ENCODE measurements at regions not wholly inside any gene's neighbourhood (a gene's known extent, or its start where the extent isn't known, plus 50 kb on each side); places are given as distances from the start of the nearest gene placed in this dataset.
"Not testable (repeated sequence)": the region's sequence is repeated elsewhere in the genome, so short reads cannot be mapped to it uniquely, and the experiment has no call there.

DNA sequence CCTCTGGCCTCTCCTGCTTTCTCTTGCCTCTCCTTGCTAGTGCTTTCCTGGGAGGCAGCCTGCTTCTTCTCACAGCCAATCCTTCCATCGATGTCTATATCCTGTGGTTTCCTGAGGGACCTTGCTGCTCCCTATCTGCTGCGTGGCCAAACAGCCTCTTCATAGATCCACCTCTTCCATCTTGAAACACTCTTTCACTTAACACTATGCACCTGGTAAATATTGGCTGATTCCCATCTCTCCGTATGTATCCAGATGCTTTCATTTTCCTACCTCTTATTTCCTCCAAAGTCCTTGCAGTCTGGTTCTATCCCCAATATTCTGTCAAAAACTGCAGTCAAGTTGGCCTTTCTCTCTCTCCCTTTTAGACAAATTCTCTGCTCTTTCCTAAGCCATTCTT is 205.2 kb upstream of the CFAP20DC start:
- no peak for DNase-seq (ENCODE audit: low spot score)

DNA sequence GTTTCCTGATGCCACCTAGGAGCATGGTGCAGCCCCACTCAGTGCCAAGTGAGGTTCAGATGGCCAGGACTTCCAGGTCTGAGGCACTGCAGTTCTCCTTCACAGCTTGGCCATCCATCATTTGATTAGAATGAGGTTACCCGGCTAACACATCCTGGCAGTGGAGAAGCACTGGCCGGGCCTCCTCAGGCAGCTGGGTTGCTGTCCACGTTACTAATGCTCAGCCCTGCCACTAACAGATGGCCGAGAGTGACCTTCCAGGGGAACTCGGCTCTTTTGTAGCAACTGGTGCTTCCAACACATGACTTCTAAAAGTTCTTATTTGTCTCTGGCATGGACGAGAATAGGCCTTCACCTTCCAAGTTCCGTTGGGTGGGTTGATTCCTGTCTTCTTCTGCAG is 204.6 kb upstream of the CFAP20DC start:
- no peak for DNase-seq (ENCODE audit: low spot score)

DNA sequence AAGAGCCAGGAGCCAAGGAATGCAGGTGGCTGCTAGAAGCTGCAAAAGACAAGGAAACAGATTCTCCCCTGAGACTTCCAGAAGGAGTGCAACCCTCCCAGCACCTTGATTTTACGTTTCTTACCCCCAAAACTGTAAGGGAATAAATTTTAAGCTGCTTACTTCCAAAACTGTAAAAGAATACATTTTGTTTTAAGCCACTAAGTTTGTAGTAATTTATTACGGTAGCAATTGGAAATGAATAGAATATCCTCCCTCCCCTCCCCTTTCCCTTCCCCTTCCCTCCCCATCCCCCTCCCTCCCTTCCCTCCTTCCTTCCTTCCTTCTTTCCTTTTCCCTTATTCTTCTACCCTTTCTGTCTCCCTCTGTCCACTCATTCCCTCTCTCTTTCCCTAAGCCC is 203.7 kb upstream of the CFAP20DC start:
- DNase-seq (ENCODE audit: low spot score) = no peak

DNA sequence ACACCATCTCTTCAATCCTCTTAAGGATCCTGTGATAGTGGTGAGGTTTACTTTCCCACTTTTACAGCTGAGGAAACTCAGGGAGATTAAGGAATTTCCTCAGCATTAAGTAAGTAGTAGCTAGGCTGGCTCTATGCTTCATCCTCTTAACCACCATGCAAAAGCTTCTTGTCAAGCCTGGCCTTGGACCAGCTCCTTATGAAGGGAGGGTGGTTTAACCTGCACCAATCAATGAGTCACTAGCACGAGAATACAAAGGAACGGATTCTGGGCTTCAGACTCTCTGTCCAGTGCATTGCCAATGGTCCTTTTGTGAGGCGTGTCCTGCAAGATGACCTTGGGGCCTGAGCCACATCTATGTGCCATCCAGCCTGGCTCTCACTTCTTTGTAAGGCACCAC is 202.0 kb upstream of the CFAP20DC start:
- no peak for DNase-seq (ENCODE audit: low spot score)

DNA sequence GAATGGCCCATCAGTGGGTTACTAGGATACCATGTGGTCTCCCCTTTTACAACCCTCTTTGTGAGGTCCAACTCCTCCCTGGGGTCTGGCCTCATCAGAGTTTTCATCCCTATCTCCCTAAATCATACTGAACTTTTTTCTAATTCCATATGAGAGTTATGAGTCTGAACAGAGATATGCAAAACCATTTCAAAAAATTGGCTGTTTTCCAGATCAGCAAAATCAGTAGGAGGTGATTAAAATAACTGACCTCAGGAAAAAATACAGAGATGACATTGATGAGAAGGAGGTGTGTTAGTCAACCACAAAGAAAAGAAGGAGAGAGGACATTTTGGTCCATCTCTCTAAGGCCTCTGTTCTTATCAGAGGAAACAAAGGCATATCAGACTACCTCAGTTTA is 200.8 kb upstream of the CFAP20DC start:
- no peak for DNase-seq (ENCODE audit: low spot score)

DNA sequence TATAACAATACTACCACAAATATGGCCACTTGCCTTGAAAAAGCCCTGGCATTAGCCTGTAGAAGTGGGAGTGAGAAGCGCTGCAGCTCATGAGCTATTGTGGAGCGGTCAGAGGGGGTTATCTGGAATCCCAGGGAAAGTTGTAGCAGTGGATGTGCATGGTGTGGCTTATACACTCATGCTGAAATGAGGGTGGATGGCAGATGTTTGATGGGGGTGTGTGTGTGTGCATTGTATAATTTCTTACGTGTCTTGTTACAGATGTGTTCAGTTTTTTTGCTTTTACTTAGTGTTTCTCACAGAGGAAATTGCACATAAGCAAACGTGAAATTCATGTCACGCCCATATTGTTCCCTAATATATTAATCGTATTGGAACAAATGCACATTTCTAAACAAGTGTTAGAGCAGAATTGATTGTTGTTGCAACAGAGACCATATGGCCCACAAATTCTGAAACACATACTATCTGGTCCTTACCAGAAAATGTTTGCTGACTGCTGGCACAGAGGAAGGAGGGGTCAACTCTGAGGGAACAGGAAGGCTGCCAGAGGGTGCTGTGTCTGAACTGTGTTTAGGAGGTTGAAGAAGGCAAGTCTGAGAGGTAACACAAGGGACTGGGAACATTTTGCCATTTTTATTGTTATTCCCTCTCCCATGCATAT is 200.0 kb upstream of the CFAP20DC start:
- no peak for DNase-seq (ENCODE audit: low spot score)

DNA sequence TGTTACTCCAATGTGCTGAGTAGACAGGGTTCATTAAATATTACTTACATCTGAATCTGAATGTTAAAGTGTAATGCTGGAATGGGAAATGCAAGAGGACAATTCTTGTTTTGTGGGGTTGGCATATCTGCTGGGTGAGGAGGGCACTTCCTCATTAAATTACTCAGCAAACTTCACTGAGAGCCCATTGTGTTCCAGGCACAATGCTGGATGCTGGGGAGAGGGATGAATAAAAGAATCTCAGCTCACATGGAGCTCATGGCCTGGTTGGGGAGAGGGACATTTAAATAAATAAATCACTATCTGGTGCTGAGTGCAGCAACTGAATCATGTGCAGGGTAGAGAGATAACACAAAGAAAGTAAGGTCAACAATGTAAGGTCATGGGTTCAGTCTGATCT is 199.2 kb upstream of the CFAP20DC start:
- DNase-seq (ENCODE audit: low spot score) = no peak

DNA sequence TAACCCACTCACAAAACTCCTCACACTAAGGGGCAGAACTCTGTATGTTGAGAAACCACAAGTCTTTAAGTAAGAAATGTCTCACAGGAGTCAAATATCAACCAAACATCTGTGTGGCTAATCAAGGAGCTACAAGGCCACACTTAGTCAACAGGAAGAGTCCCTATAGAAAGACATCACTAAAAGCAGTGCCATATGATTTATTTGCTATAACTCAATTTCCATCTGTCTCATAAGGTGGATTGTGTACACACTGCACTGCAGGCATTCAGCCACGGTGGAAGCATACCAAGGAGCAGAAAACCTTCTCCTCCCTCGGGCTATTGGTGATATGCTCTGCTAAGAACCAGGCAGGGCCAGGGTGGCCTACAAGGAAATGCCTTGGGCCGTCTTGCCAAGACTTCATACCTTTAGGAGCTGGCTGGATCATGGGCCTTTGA is 197.6 kb upstream of the CFAP20DC start:
- no peak for DNase-seq (ENCODE audit: low spot score)

DNA sequence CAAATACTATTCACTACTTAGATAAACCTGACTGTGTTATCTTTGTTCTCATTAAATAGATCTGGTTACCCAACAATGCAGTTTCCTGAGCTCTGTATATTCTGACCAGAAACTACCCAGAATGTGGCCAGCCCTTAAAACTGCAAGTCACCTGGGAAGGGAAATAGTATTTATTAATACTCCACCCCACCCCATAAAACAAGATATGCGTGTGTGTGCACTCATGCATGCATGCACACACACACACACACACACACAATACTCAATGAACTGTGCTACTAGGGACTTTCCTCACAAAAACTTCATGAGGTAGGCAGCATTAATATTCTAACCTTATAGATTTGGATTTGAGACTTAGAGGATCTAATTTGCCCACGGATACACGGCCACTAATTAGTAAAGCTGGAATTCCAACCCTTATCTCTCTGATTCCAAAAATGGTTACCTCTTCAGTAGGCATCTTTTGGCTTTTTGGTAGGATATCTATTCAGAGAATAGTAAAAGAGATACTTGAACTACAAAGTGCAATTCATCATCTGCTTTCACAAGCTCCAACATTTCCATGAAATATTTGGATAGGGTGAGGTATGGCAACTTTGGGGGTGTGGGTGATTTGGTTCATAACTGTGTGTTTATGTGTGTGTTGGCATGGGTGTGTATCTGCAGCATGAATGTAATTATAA is 197.0 kb upstream of the CFAP20DC start:
- DNase-seq (ENCODE audit: low spot score) = no peak

DNA sequence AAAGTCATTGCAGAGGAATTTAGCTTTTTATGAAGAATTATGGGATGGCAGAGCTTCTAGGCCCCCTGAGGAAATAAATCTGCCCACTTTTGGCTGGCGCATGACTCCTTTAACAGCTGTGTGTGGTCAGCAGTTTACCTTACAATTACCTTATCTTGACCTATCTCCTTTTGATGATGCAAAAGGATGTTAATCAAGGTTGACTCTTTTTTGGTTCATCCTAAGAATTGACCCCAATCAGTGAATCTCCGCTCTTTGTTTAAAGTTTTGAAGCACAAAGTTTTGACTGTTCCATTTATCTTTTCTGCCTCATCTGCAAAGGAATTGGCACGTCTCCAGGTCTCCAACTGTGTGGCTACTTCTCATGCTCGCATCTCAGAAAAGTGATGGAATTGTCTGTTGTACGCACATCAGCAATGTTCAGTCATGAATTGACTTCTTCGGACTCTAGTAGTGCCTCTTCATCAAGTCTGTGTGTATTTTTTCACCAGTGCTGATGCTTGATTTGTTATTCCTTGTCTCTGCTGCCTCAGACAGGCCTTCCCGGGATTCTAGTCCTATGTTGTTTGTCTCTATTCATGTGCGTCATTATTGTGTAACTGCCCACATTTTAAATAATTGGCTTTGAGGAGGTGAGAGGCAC is 196.2 kb upstream of the CFAP20DC start:
- DNase-seq (ENCODE audit: low spot score) = no peak

DNA sequence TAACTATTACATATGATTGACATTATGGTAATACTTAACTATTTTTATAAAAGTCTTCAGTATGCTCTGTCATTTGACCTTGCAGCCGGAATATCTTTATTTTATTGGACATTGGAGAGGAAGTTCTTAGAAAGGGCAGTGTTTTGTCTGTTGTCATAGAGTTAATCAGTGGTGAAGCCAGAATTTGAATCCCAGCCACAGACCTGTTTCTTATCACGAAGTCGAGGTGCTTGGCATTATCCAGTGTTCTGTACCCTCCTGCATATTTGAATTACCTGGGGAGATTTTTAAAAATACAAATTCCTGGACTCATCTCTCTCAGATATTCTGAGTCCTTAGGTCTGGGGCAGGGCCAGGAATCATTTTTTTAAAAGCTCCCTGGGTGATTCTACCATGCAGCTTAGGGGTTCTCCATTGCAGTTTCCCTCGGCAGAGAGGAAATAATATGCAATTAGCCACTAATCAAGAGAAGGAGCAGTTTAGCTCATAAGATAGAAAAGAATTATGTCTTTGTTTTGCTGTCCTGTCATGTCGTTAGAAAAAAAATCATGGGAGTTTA is 195.6 kb upstream of the CFAP20DC start:
- DNase-seq (ENCODE audit: low spot score) = no peak

DNA sequence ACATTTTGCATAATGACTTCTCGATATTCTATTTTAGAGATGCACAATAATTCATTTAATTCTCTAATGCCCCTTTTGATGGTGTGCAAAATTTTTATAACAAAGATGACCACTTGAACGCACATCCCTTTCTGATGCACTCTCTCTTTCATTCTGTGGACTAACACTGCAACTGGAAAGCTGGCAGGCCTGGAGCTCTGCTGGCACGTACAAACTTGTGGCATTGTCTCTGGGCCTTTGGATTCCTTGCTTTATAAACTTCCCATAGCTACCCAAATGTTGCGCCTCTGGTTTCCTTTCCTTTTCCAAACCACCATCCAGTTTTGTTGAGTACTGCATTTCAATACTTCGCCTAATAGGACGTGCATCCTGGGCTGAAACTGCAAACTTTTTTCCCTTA is 194.5 kb upstream of the CFAP20DC start:
- DNase-seq (ENCODE audit: low spot score) = no peak

DNA sequence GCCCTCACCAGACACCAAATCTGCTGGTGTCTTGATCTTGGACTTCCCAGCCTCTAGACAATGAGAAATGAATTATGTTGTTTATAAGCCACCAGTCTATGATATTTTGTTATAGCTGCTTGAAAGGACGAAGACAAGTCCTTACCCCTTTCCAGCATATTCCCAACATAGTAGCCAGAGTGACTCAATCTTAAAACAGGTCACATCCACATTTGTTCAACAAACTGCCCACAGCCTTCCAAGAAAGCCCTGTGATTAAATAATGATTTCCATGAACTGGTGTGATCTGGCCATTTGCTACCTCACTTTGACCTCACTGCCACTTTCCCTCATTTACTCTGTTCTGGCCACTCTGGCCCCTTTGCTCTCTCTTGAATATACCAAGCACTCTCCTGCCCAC is 193.7 kb upstream of the CFAP20DC start:
- DNase-seq (ENCODE audit: low spot score) = no peak

DNA sequence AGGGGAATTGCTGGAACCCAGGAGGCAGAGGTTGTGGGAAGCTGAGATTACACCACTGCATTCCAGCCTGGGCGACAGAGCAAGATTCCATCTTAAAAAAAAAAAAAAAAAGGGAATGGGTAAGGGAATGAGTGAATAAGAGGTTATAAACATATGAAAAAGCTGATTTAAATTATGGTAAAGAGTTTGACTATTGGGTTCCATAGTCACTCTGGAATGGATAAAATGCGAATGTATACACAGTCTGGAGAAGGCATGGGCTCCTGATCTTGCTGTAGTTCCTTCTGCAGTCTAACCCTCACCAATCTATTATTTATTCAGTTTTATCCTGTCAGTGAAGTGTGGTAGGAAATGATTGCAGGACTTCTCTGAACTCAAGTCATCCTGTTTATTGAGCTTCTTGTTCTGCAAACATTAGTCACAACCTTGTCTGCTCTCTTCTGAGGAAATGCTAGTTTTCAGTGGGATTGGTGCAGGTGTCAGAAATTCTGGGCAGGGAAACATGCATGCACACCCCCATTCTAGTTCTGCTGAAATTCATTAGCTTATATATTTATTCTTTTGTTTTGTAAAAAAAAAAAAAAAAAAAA is 190.9 kb upstream of the CFAP20DC start:
- no peak for DNase-seq (ENCODE audit: low spot score)

DNA sequence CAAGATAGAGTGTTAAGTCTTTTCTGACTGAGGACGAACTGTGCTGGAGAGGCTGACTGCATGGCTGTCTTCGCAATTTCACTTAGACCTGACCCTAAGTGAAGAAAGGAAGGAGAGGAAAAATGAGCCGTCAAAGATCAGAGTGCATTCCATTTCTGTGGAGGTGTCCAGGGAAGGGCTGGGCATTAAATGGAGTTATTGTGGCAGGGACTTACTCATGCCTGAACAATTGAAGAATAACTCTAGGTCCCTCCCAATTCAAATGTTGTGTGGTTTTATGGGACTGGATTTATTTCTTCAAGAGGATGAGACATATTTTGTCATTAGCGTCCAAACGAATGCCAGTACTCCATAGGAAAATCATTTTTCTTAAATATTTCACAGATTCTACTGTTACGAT is 187.3 kb upstream of the CFAP20DC start:
- DNase-seq (ENCODE audit: low spot score) = no peak

DNA sequence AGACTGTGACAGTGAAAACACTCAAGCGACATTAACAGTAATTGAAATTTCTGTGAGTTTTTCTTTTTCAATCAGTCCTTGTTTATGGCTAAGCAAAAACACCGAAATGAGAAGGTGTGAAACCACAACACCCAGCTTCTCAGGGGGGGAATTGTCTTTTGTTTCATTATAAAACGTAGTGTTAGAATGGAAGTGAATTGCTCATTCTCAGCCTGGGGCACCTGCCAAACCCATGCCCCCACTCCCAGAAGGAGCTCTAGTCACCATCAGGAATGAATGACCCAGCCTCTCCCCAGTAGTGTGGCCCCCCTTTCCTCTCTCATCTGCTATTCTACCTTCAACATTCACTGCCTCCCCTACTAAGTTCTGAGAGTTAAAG is 185.8 kb upstream of the CFAP20DC start:
- DNase-seq (ENCODE audit: low spot score) = no peak

DNA sequence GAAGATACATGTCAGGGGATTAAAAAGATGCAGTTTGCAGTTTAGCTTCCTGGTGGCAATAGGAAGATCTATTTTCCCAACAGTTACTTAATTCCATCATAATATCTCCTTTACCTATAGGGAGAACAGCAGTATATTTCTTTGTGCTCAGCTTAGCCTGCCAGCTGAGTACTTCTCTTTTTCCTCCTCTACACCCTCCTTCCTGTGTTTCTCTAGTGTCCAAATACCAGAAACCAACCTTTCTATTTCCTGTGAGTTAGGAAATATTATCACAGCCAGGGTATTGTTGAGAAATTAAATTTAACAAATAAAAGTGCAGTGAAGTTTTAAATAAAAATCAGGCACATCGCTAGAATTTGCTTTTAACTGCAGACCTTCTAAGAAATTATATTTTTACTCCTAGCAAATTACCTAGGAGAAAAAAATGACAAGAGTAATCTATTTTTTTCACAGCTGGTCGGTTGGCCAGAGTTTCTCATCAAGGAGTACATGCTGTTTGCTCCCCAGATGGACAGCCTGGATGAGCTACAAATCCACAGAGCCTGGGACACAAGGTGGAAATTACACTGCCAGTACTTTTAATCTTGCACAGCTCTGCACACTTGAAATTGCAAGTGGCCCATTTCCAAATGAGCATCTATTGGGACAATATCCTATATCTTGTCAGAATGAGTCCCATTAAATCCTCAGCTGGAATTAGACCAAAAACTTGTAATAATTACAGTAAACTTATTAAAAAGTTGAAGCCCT is 185.2 kb upstream of the CFAP20DC start:
- no peak for DNase-seq (ENCODE audit: low spot score)

DNA sequence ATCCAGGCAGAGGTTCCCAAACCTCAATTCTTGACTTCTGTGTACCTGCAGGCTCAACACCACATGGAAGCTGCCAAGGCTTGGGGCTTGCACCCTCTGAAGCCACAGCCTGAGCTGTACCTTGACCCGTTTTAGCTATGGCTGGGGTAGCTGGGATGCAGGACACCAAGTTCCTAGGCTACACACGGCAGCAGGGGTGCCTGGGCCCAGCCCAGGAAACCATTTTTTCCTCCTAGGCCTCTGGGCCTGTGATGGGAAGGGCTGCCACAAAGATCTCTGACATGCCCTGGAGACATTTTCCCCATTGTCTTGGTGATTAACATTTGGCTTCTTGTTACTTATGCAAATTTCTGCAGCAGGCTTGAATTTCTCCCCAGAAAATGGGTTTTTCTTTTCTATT is 180.6 kb upstream of the CFAP20DC start:
- DNase-seq (ENCODE audit: low spot score) = not testable (repeated sequence)

DNA sequence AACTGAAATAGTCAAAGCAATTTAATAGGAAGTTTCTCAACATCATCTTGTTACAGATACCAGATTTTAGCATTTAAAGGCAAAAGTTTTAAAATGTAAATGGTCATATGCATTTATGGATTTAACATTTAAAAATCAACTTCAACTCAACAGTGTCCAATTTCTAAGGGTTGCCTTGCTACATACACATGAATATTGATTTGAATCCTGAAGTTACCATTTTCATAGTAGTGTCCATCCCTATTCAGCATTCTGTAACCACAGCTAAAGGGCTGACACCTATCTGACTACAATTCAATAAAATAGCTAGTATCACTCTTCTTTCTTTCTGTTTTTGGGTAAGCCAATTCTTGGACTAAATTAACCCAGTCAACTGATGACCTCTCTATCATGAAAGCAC is 164.0 kb upstream of the CFAP20DC start:
- DNase-seq (ENCODE audit: low spot score) = no peak

DNA sequence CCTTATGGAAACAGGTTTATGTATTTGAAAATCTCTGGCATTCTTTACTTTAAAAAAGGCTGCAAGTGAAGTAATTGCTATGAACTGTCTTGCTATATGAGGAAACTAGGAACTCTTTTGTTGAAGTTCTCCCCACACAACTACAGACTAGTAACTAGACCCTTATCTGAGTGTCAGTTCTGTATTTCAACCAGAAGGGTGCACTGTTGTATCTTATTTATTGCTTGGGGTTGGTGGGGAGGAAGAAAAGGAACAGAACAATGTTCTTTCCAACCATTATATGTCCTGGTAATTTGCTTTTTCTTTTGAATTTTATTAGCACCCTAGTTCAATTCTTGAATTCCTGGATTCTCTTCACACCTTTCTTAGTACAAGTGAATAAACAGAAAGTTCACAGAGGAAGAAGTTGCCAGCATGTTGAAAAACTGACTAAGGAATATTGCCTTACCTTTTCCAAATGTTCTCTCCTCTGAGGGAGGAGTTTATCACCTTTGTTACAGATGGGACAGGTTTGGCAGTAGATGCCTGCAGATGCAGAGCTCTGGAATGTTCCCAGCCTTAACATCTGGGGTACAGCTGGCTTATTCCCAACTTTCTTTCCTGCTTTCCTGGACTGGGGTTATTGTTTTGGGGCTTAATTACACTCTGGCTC is 162.4 kb upstream of the CFAP20DC start:
- DNase-seq (ENCODE audit: low spot score) = peak; percentile 35

DNA sequence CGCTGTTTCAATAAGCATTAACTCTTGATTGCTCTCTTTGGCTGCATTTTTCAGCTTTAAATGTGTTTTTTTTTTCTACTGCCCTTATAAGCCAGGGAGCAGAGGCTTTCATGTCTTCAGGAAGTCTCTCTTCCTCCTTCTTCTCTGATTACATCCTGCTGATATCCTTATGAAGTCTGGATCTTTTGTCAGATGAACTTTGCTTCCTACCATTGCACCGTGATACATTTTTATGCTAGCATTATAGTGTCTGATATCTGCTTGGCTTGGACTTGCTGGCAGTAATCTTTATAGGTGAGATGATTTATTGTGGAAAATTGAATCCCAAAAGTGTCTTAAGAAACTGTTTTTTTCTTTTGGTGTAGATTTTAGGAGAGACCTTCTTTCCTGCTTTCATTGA is 160.4 kb upstream of the CFAP20DC start:
- no peak for DNase-seq (ENCODE audit: low spot score)

DNA sequence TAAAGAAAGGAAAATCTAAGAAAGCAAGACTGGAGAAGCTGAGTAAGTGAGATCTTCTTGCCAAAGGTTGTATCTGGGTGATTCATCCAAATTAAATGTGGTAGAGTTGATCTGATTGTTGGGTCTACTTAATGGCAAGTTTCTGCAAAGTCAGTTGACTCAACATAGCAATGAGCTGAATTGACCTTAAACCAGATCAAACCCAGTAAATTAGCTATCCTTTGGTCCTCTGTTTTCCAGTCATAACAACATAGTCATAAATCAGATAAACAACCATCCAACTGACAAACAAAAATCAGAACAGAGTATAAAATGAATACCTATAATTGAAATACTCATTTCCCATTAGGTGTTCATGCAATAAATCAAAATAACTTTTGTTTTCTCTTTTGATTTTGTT is 142.6 kb upstream of the CFAP20DC start:
- DNase-seq (ENCODE audit: low spot score) = peak; percentile 10
